C4-2B (cell line): ENCODE measurements at regions not wholly inside any gene's neighbourhood (a gene's known extent, or its start where the extent isn't known, plus 50 kb on each side); places are given as distances from the start of the nearest gene placed in this dataset.

Source experiments
- H3K27ac ChIP-seq: fragments of 450-650 bp; 2 replicates; pipeline ENCODE4 v1.5.1; 2017
- CTCF ChIP-seq: fragments of 450-650 bp; conservative IDR thresholded peaks from 2 replicates; pipeline ENCODE4 v1.5.1; 2017; ENCODE audit warnings: mild to moderate bottlenecking
- ZFX ChIP-seq: fragments of 450-650 bp; IDR thresholded peaks from 2 replicates; pipeline ENCODE4 v1.6.1; 2017

GRCh38 chr4:184269879-184270430 is 52.3 kb upstream of the ENPP6 start:
- no peak overlapping the region for H3K27ac ChIP-seq
- TF ChIP-seq ZFX (no peak), CTCF (no peak)

- H3K27ac ChIP-seq, result no peak overlapping the region
- TF ChIP-seq ZFX (no peak), CTCF (peak; percentile 15; the same call in 1 of the 2 replicates)
These were observed 51.0 kb upstream of the ENPP6 start for GRCh38 chr4:184268584-184269160.

GRCh38 chr4:184267673-184268583 is 50.3 kb upstream of the ENPP6 start:
- no peak for TF ChIP-seq ZFX
- H3K27ac ChIP-seq, result peak overlapping the region; percentile 65
